ENCODE measurements at regions not wholly inside any gene's neighbourhood (a gene's known extent, or its start where the extent isn't known, plus 50 kb on each side); places are given as distances from the start of the nearest gene placed in this dataset.

DNA sequence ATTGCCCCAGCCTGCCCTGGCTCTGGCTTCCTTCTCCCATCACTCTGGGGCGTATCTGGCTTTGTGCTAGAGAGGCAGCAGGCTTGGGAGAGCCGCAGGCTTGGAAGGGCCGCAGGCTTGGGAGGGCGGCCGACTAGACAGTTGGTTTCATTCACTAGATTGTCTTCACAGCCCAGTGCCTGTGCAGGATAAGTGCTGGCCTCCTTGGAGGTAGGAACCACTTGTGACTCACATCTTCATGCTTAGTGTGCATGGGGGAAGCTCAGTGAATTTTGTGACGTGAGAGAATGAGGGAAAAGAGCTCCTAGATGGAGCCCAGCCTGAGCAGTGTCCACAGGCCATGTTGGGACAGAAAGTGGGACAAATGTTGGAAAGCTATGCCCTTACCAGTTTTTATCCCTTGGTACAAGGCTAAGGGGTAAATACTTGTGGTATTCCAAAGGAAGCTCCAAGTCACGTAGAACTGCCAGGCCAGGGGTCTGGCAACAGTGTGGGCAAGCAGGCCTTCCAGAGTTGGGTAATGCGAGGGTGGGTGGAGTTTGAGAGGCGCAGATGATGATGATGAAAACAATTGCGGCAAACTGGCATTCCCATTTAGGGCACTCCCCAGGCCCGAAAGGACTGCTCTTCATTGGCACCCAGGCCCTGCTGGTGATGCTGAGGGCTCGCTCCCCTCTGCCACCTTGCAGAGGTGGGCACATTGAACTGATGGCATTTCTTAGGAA lies 100.1 kb downstream of the DDX1 start:
- Mint-ChIP-seq H3K4me1 (ENCODE audit: low read depth, unreplicated experiment) (peaks cover 29% of the 10 kb centered on the region), H3K4me3 (ENCODE audit: unreplicated experiment) (no peak overlapping the region), H3K27ac (ENCODE audit: unreplicated experiment) (no peak overlapping the region), H3K27me3 (ENCODE audit: unreplicated experiment) (peaks cover 2% of the 10 kb centered on the region), H3K9me3 (ENCODE audit: unreplicated experiment) (peaks cover 4% of the 10 kb centered on the region), H3K36me3 (ENCODE audit: unreplicated experiment) (no peaks in the 10 kb centered on the region)
- TF ChIP-seq, protein P1, sequence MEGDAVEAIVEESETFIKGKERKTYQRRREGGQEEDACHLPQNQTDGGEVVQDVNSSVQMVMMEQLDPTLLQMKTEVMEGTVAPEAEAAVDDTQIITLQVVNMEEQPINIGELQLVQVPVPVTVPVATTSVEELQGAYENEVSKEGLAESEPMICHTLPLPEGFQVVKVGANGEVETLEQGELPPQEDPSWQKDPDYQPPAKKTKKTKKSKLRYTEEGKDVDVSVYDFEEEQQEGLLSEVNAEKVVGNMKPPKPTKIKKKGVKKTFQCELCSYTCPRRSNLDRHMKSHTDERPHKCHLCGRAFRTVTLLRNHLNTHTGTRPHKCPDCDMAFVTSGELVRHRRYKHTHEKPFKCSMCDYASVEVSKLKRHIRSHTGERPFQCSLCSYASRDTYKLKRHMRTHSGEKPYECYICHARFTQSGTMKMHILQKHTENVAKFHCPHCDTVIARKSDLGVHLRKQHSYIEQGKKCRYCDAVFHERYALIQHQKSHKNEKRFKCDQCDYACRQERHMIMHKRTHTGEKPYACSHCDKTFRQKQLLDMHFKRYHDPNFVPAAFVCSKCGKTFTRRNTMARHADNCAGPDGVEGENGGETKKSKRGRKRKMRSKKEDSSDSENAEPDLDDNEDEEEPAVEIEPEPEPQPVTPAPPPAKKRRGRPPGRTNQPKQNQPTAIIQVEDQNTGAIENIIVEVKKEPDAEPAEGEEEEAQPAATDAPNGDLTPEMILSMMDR (IDR thresholded peaks at IDR 0.05; ENCODE audit: partially characterized antibody, unreplicated experiment), result no peak
- DNase-seq, result no peak

DNA sequence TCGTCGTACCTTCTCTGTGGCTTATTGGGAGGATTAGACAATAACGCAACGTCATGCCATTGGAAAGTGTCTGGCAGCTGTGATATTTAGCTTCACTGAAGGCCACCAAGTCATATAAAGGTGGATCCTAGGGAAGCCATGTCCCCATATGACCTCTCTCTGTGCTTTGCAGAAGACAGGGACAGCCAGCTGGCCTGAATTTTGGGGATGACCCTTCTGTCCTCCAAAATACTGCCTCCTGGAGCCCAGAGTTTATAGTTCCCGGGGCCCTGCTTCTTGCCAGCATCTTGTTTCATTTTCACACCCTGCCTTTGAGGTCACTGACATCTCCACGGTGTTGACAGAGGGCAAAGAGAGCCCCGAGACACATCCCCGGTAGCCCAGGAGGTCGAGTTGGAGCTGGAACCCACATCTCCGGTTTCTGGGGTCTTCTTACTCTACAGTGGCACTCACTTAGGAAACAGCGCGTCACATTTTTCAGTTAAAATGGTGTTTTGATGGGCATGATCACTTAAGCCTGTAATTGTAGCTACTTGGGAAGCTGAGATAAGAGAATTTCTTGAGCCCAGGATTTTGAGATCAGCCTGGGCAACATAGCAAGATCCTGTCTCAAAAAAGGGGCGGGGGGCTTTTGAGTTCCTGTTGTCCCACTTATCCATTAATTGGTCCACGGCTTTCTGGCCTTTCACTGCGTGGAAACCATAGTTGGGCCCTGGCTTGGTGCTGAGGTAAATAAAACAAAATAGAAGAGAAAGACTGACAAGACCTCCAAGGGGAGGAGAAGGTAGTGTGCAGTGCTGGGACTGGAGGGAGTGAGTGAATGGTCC lies 101.1 kb downstream of the DDX1 start:
- Mint-ChIP-seq H3K9me3 (ENCODE audit: unreplicated experiment) (peaks cover 4% of the 10 kb centered on the region), H3K36me3 (ENCODE audit: unreplicated experiment) (no peaks in the 10 kb centered on the region), H3K4me3 (ENCODE audit: unreplicated experiment) (no peak overlapping the region), H3K27ac (ENCODE audit: unreplicated experiment) (no peak overlapping the region), H3K27me3 (ENCODE audit: unreplicated experiment) (peaks cover 2% of the 10 kb centered on the region), H3K4me1 (ENCODE audit: low read depth, unreplicated experiment) (peaks cover 29% of the 10 kb centered on the region)
- DNase-seq, result no peak
- TF ChIP-seq, protein P1 (IDR thresholded peaks at IDR 0.05; ENCODE audit: partially characterized antibody, unreplicated experiment), result no peak

DNA sequence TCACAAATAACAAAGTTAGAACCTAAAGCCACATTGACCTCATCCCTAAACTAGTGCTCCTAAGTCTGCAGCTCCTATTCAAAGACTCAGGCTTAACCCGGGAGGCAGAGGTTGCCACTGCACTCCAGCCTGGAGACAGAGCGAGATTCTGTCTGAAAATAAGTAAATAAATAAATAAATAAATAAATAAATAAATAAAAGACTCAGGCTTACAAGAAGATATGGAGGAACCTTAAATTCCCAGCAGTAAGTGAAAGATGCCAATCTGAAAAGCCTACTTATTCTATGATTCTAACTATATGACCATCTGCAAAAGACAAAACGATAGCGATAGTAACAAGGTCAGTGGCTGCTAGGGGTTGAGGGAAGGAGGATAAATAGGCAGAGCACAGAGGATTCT lies 101.7 kb downstream of the DDX1 start:
- Mint-ChIP-seq H3K36me3 (ENCODE audit: unreplicated experiment) (no peaks in the 10 kb centered on the region), H3K27me3 (ENCODE audit: unreplicated experiment) (peaks cover 2% of the 10 kb centered on the region), H3K4me3 (ENCODE audit: unreplicated experiment) (peak overlapping the region; percentile 18), H3K4me1 (ENCODE audit: low read depth, unreplicated experiment) (peaks cover 31% of the 10 kb centered on the region), H3K27ac (ENCODE audit: unreplicated experiment) (peak overlapping the region; percentile 65), H3K9me3 (ENCODE audit: unreplicated experiment) (peaks cover 4% of the 10 kb centered on the region)
- no peak for DNase-seq
- TF ChIP-seq, protein P1 (IDR thresholded peaks at IDR 0.05; ENCODE audit: partially characterized antibody, unreplicated experiment), result no peak

DNA sequence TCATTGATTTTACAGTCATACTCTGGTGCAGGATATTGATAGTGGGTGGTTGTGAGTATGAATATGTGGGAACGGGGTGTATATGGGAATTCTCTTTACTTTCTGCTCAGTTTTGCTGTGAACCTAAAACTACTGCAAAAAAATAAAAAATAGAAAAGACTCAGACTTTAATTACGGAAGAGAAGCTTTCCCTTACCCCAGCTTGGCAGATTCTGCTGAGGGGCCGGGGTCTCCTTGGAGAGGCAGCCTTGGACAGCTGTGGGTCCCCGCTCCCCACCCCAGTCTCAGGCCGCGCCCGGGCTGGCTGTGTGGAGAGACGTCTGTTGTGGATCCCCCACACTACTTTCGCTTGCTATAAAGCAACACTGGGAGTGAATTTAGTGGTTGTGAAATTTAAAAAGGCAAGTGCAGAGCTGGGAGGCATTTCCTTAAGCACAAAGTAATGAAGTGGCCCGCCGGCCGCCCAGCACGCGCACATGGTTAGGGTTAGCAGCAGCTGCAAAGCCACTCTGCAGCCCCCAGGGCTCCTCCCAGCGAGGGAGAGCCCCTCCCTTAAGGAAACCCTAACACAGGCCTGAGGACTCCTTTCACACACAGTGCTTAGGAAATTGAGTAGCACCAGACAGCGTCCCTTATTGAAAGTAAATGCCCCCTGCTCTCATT lies 102.4 kb downstream of the DDX1 start:
- peak; percentile 71 for DNase-seq
- H3K27me3 Mint-ChIP-seq (ENCODE audit: unreplicated experiment), result peaks cover 2% of the 10 kb centered on the region
- peaks cover 4% of the 10 kb centered on the region for H3K9me3 Mint-ChIP-seq (ENCODE audit: unreplicated experiment)

More for the DNA sequence above, 102.4 kb downstream of the DDX1 start:
- TF ChIP-seq, protein P1 (IDR thresholded peaks at IDR 0.05; ENCODE audit: partially characterized antibody, unreplicated experiment), result no peak
- peaks cover 28% of the 10 kb centered on the region for H3K4me1 Mint-ChIP-seq (ENCODE audit: low read depth, unreplicated experiment)
- H3K36me3 Mint-ChIP-seq (ENCODE audit: unreplicated experiment), result no peaks in the 10 kb centered on the region
- peak overlapping the region; percentile 86 for H3K27ac Mint-ChIP-seq (ENCODE audit: unreplicated experiment)
- peak overlapping the region; percentile 70 for H3K4me3 Mint-ChIP-seq (ENCODE audit: unreplicated experiment)
